IPS-20b (cell line): ENCODE measurements at regions not wholly inside any gene's neighbourhood (a gene's known extent, or its start where the extent isn't known, plus 50 kb on each side); places are given as distances from the start of the nearest gene placed in this dataset.

Source experiments
- H3K27ac ChIP-seq: one replicate; pipeline ENCODE4 v1.5.1; 2013; ENCODE audit warnings: low read length
- H3K27me3 ChIP-seq: 2 replicates; pipeline ENCODE4 v1.6.1; 2013; ENCODE audit warnings: mild to moderate bottlenecking, low read length, inconsistent platforms; ENCODE audit not compliant: insufficient read depth
- H3K36me3 ChIP-seq: 2 replicates; pipeline ENCODE4 v1.6.1; 2013; ENCODE audit warnings: low read depth, mild to moderate bottlenecking, inconsistent platforms, low read length, moderate library complexity; ENCODE audit not compliant: insufficient read depth
- H3K4me1 ChIP-seq: 2 replicates; pipeline ENCODE4 v1.6.1; 2013; ENCODE audit warnings: mild to moderate bottlenecking, control low read depth, inconsistent platforms, low read length, moderate library complexity; ENCODE audit not compliant: insufficient read depth
- H3K4me3 ChIP-seq: 2 replicates; pipeline ENCODE4 v1.5.1; 2013; ENCODE audit warnings: mild to moderate bottlenecking, low read length, inconsistent platforms
- H3K9ac ChIP-seq: 2 replicates; pipeline ENCODE4 v1.6.1; 2013; ENCODE audit warnings: low read depth, mild to moderate bottlenecking, inconsistent platforms, low read length, moderate library complexity
- H3K9me3 ChIP-seq: 2 replicates; pipeline ENCODE4 v1.6.1; 2013; ENCODE audit warnings: mild to moderate bottlenecking, low read depth, low read length, inconsistent platforms; ENCODE audit not compliant: insufficient read depth

DNA sequence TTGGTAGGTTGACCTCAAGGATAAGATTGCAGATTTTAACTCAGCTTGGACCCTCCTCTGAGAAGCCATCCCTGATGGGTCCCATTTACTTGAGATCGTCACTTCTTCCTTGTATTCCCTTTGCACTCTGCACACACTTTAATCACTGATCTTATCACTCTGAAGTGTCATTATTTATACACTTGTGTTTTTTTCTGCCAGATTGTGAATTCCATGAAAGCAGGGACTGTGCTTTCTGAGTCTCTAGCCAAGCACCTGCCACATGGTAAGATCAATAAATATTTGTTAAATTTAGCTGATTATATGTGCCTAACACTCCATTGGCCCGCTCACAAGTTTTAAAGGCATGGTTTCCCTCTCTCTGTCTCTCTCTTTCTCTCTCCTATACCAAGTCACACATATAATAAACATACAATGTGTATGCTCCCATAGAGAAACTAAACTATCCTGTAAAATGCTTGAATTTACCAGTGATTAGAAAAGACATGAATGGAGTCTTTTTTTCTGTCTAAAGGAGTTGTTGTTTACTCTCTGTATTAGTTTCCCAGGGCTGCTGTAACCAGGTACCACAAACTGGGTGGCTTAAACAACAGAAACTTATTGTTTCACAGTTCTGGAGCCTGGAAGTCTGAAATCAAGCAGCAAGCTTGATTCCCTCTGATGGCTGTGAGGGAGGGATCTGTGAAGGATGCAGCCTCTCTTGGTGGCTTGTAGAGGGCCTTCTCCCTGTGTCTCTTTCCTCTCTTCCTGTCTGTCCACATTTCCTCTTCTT lies 105.2 kb upstream of the GADD45A start:
- Histone ChIP-seq H3K4me3 (no peak overlapping the region), H3K9me3 (no peaks in the 10 kb centered on the region), H3K27ac (no peak overlapping the region), H3K36me3 (no peaks in the 10 kb centered on the region), H3K27me3 (no peaks in the 10 kb centered on the region), H3K9ac (no peak overlapping the region), H3K4me1 (no peaks in the 10 kb centered on the region)

DNA sequence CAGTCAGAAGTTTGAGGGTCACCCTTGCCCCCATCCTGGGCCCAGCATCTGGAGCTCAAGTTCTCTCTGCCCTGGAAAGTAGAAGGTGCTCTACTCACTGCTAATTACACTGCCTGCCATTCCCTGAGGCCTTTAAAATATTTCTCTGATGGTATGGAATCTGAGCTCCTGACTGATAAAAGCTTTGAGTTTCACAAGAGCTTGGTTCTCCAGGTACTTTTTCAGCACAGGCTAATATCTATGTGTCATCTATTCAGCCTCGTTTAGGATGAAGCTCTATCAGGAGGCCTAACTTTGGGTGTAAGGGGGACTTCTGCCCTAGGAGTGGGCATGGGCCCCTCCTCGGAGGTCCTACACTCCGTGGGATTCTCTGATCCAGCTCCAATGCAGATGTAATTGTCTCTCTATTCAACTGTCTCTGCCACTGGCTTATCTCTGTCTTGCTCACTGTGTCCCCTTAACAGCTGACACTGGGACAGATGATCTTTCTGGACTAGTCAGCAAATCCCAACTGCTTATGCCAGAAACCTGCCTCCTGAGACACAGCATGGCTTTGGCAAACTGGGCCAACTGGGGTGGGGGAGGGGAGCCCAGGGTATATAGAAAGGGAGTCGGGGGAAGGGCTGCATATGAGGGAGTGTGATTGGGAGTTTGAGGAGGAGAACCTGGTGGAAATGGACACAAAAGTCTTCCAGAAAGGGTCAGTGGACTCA lies 104.2 kb upstream of the GADD45A start:
- no peaks in the 10 kb centered on the region for H3K27me3 ChIP-seq
- no peaks in the 10 kb centered on the region for H3K4me1 ChIP-seq
- no peak overlapping the region for H3K4me3 ChIP-seq
- H3K27ac ChIP-seq: no peak overlapping the region
- H3K36me3 ChIP-seq: no peaks in the 10 kb centered on the region
- H3K9me3 ChIP-seq: no peaks in the 10 kb centered on the region
- H3K9ac ChIP-seq: no peak overlapping the region

DNA sequence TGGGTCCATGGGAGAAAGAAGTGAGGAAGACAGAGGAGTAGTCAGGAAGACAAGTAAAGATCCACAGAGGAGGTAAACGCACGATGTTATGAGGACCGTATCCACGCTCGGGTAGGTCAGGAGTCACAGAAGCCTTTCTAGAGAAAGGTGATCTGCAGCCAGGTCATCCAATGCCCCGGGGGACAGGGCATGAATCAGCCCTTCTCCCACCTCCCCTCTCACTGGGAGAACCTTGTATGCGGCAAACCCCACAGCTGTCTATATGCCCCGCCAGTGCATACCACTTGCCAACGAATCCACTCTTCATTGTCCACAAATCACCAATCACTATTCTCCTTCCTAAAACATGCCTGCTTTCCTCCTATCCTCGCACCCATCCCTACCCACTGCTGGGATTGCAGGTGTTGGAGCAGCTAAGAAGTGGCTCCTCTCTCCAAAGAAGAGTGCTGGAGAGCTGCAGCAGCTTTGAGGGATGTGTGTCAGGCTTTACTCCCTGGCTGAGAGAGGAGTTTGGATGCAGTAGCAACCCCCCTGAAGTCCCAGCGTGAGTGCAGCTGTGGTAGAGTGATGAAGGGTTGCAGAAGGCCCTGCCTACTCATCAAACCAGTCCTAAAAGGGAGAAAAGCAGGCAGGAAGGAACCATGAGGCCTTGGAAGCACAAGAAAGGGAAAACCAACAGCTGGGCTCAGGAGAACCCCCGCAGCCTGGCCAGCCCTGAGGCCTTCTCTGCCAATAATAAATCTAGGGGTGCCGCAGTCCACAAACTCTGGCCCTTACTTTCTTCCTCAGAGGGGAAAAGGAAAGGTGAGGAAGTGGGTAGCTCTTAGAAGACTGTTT lies 102.2 kb upstream of the GADD45A start:
- Histone ChIP-seq H3K9me3 (no peaks in the 10 kb centered on the region), H3K4me3 (no peak overlapping the region), H3K27me3 (no peaks in the 10 kb centered on the region), H3K4me1 (no peaks in the 10 kb centered on the region), H3K9ac (no peak overlapping the region), H3K36me3 (no peaks in the 10 kb centered on the region), H3K27ac (no peak overlapping the region)

DNA sequence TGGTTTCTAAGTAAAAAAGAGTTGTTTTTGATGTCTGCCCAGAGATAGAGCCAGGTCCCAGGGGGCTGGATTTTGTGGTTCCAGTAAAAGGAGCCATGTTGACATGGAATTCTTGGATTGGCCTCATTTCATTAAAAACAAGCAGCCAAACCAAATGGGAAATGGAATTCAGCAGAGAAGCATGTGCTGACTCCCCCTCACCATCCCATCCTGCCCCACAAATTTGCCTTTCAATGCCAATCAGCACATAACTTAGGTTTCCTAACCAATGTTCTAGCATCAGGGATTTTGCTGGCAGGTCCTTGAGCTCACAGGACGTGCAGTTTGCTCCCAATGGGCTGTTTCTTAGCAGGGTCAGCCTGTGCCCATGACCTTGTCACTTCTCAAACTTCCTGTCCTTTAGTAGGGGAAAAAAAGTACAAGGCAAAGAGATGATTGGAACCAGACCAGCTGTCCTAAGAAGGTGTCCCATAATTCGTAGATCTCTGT lies 101.5 kb upstream of the GADD45A start:
- Histone ChIP-seq H3K4me1 (no peaks in the 10 kb centered on the region), H3K36me3 (no peaks in the 10 kb centered on the region), H3K9ac (no peak overlapping the region), H3K4me3 (no peak overlapping the region), H3K27me3 (no peaks in the 10 kb centered on the region), H3K27ac (no peak overlapping the region), H3K9me3 (no peaks in the 10 kb centered on the region)

DNA sequence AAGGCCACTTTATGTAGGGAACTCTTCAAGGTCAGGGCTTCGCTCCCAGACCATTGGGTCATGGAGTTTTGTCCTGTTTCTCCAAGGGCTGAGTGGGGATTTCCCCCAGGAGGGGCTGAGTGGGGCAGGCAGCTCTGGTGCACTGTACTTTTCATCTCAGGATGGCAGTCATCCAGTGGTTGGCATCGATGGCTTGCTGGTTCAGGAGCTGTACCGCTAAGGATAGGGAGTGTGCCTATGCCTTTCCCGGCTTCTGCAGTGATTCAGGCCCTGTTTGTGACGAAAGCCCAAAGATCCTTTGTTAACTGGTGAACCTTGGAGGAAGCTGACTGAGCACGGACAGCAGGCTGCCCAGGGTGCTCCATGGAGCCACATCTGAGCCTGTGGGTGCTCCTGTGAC lies 100.1 kb upstream of the GADD45A start:
- H3K36me3 ChIP-seq: no peaks in the 10 kb centered on the region
- no peak overlapping the region for H3K9ac ChIP-seq
- peaks cover under 1% of the 10 kb centered on the region; the same call in 1 of the 2 replicates for H3K4me1 ChIP-seq
- no peak overlapping the region for H3K4me3 ChIP-seq
- no peaks in the 10 kb centered on the region for H3K27me3 ChIP-seq
- no peaks in the 10 kb centered on the region for H3K9me3 ChIP-seq
- H3K27ac ChIP-seq: no peak overlapping the region

DNA sequence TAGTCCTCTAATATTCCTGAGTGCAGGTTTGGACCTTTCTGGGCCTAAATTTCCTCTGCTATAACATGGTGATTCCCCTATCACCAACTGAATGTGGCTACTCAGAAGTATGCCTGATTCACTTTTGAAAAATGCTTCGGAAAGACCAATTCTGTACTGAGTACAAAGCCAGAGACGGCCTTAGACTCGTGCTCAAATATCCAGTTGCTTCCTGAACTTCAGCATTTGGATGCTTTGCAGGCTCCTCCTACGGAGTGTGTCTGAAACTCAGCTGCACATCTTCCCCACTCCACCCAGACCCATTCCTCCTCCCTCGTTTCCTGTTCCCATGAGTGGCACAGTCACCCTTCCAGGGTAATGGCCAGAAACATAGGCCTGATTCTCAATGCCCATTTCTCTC lies 98.4 kb upstream of the GADD45A start:
- Histone ChIP-seq H3K36me3 (no peaks in the 10 kb centered on the region), H3K9me3 (no peaks in the 10 kb centered on the region), H3K27ac (no peak overlapping the region), H3K9ac (no peak overlapping the region), H3K4me1 (peaks cover 8% of the 10 kb centered on the region; the same call in 1 of the 2 replicates), H3K27me3 (no peaks in the 10 kb centered on the region), H3K4me3 (no peak overlapping the region)

DNA sequence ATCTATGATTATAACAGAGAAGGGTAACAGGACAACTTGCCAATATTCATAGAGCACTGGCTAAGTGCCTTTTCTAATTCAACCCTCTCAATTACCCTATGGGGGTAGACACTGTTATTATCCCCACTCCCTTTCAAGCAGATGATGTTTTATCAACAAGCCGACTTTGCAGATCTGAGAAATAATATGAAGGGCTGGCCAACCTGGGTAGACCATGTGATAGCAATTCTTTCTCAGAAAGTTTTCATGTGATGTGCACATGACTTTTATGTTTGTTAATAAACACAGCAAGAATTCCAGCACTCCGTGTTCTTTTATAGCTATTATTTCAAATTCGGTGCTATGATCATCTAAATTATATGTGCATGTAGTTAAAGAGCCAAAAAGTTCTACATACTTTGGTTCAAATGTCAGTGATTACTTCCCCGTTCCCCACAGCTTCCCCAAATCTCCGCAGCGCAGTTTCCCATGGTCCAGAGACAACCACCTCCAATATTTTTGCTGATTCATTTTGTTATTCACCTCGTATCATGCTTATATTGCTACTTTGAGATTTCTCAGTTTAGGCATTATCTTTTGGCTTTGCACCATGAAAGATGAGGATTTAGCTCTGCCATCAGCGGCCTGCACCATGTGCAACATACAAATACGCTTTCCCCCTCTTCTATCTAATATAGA lies 96.7 kb upstream of the GADD45A start:
- Histone ChIP-seq H3K4me3 (no peak overlapping the region), H3K36me3 (no peaks in the 10 kb centered on the region), H3K9me3 (no peaks in the 10 kb centered on the region), H3K4me1 (peaks cover 8% of the 10 kb centered on the region; the same call in 1 of the 2 replicates), H3K9ac (no peak overlapping the region), H3K27ac (no peak overlapping the region), H3K27me3 (no peaks in the 10 kb centered on the region)

DNA sequence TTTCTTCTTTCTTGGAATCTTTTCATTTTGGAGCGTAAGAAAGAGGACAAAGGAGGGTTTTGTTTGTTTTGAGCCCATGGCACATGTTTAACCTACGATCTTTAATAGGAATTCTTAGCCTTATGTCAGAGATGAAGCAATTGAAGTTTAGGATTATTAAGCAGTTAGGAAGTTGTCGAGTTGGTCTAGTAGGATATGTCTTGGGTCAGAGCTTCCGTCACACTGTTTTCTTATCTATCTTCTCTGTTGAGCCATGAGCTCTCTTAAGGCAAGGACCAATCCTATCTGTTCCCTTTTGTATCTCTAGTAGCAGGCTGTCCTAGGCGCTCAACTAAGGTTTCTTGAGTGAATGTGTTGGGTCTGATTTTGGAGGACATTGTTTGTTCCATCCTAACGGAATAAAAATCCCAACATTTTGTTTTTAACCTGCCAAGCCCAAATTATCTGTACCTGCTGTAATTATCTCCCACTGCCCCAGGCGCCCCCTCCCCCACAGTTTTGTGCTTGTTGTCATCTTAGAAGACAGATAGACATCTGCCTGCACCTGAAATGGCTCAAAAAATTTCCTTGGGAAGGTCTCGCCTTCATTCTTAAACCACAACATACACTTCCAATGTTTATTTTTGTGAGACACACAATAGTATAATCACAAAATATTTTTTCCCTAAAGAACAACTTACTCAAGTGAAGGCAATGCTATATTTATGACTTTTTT lies 95.3 kb upstream of the GADD45A start:
- no peak overlapping the region for H3K4me3 ChIP-seq
- H3K27ac ChIP-seq: no peak overlapping the region
- H3K9me3 ChIP-seq: no peaks in the 10 kb centered on the region
- peaks cover 8% of the 10 kb centered on the region; the same call in 1 of the 2 replicates for H3K4me1 ChIP-seq
- no peaks in the 10 kb centered on the region for H3K36me3 ChIP-seq
- H3K27me3 ChIP-seq: no peaks in the 10 kb centered on the region
- no peak overlapping the region for H3K9ac ChIP-seq

DNA sequence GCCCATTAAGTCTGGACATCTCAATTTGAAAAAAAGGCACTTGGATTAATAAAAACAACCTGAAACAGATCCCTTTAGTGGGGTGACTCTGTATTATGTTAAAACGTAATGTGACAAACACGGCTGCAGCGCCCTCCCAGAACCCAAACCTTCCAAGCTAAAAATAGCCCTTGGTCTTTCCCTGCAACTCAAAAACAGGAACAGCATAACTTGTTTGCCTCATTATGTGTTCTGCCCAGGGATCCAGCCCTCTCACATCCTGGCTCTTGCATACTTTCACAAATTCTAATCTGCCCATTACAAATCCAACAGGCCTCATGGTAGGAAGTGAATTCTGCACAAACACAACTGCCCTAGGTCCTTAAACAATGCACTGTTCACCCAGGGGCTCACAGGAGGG lies 94.7 kb upstream of the GADD45A start:
- no peak overlapping the region for H3K4me3 ChIP-seq
- H3K36me3 ChIP-seq: no peaks in the 10 kb centered on the region
- no peaks in the 10 kb centered on the region for H3K9me3 ChIP-seq
- no peak overlapping the region for H3K27ac ChIP-seq
- H3K27me3 ChIP-seq: no peaks in the 10 kb centered on the region
- peaks cover 8% of the 10 kb centered on the region; the same call in 1 of the 2 replicates for H3K4me1 ChIP-seq
- no peak overlapping the region for H3K9ac ChIP-seq

DNA sequence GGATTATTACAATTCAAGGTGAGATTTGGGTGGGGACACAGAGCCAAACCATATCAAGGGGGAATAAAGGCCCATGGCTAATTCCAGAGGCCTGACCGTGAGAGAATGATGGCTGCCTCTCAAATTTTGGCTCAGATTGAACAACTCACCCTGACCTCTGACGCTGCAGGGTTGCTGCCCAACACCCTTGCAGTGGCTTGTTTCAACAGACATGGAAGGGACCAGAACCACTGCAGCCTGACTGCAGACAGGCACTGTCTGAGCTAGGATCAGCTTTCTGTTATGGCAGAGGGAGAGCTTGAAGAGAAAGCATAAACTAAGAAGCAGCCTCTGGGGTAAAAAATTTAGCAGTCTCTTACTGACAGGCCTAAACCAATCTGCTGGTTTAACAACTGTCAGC lies 90.2 kb upstream of the GADD45A start:
- Histone ChIP-seq H3K4me1 (peaks cover 8% of the 10 kb centered on the region; the same call in 1 of the 2 replicates), H3K9ac (no peak overlapping the region), H3K36me3 (no peaks in the 10 kb centered on the region), H3K9me3 (no peaks in the 10 kb centered on the region), H3K27me3 (no peaks in the 10 kb centered on the region), H3K27ac (no peak overlapping the region), H3K4me3 (no peak overlapping the region)
